CD4-positive, alpha-beta T cell treated with Interleukin-17A for 1 hour (primary cell): ENCODE measurements at regions not wholly inside any gene's neighbourhood (a gene's known extent, or its start where the extent isn't known, plus 50 kb on each side); places are given as distances from the start of the nearest gene placed in this dataset.
"Not testable (repeated sequence)": the region's sequence is repeated elsewhere in the genome, so short reads cannot be mapped to it uniquely, and the experiment has no call there.

Source experiments
- DNase-seq: peaks from one replicate; pipeline ENCODE4 v3.0.0-alpha.2; 2020

DNA sequence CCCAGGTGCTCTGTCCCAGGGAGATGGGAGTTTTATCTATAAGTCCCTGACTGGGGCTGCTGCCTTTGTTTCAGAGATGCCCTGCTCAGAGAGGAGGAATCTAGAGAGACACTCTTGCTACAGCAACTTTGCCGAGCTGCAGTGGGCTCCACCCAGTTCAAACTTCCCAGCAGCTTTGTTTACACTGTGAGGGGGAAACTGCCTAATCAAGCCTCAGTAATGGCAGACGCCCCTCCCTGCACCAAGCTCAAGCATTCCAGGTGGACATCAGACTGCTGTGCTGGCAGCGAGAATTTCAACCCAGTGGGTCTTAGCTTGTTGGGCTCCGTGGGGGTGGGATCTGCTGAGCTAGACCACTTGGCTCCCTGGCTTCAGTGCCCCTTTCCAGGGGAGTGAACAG is 50.2 kb upstream of the RASA1 start:
- not testable (repeated sequence) for DNase-seq
